Fibroblast of villous mesenchyme (primary cell): ENCODE measurements at regions not wholly inside any gene's neighbourhood (a gene's known extent, or its start where the extent isn't known, plus 50 kb on each side); places are given as distances from the start of the nearest gene placed in this dataset.

Source experiments
- DNase-seq: peaks from one replicate; pipeline ENCODE4 v3.0.0-alpha.2; 2010; ENCODE audit warnings: low read depth
- H3K4me3 ChIP-seq: 2 replicates; pipeline ENCODE4 v1.5.1; 2011; ENCODE audit warnings: low read depth, mild to moderate bottlenecking, low read length
- CTCF ChIP-seq: IDR thresholded peaks from 2 replicates; pipeline ENCODE4 v1.5.1; 2012; ENCODE audit warnings: low read depth, mild to moderate bottlenecking, low read length; ENCODE audit not compliant: insufficient read depth

GRCh38 chr13:73998631-73999030, 135.6 kb downstream of the KLF12 start:
- H3K4me3 ChIP-seq: no peak overlapping the region
- TF ChIP-seq CTCF: no peak
- no peak for DNase-seq

GRCh38 chr13:73997964-73998363, 136.2 kb downstream of the KLF12 start:
- no peak for DNase-seq
- no peak for TF ChIP-seq CTCF
- H3K4me3 ChIP-seq: no peak overlapping the region

GRCh38 chr13:73996569-73996968, 137.6 kb downstream of the KLF12 start:
- no peak for DNase-seq
- no peak for TF ChIP-seq CTCF

GRCh38 chr13:73995736-73996135, 138.5 kb downstream of the KLF12 start:
- TF ChIP-seq CTCF: no peak
- no peak for DNase-seq
- no peak overlapping the region for H3K4me3 ChIP-seq

More at GRCh38 chr13:73996569-73996968, 137.6 kb downstream of the KLF12 start:
- no peak overlapping the region for H3K4me3 ChIP-seq

GRCh38 chr13:73993661-73994060, 140.5 kb downstream of the KLF12 start:
- no peak overlapping the region for H3K4me3 ChIP-seq
- TF ChIP-seq CTCF: no peak
- no peak for DNase-seq

GRCh38 chr13:73991884-73992283, 142.3 kb downstream of the KLF12 start:
- H3K4me3 ChIP-seq: no peak overlapping the region
- no peak for DNase-seq
- TF ChIP-seq CTCF: no peak

GRCh38 chr13:73991384-73991783, 142.8 kb downstream of the KLF12 start:
- no peak for TF ChIP-seq CTCF
- no peak overlapping the region for H3K4me3 ChIP-seq
- no peak for DNase-seq
